Adipocyte (in vitro differentiated cells): ENCODE measurements at regions not wholly inside any gene's neighbourhood (a gene's known extent, or its start where the extent isn't known, plus 50 kb on each side); places are given as distances from the start of the nearest gene placed in this dataset.

Source experiments
- DNase-seq: peaks from one replicate; pipeline ENCODE4 v3.0.0-alpha.2; 2015; ENCODE audit warnings: low read depth
- H3K27me3 ChIP-seq: replicated peaks from 2 replicates; pipeline ENCODE4 v1.7.0; 2013; ENCODE audit warnings: mild to moderate bottlenecking, low read length, moderate library complexity; ENCODE audit not compliant: control insufficient read depth, insufficient read depth
- H3K36me3 ChIP-seq: 2 replicates; pipeline ENCODE4 v1.7.0; 2013; ENCODE audit warnings: low read length, mild to moderate bottlenecking, moderate library complexity; ENCODE audit not compliant: control insufficient read depth, insufficient read depth, severe bottlenecking
- H3K4me1 ChIP-seq: 2 replicates; pipeline ENCODE4 v1.7.0; 2013; ENCODE audit warnings: mild to moderate bottlenecking, low read length, moderate library complexity; ENCODE audit not compliant: control insufficient read depth, insufficient read depth
- H3K4me3 ChIP-seq: 2 replicates; pipeline ENCODE4 v1.7.0; 2013; ENCODE audit warnings: mild to moderate bottlenecking, low read length, moderate library complexity
- H3K9ac ChIP-seq: 2 replicates; pipeline ENCODE4 v1.7.0; 2013; ENCODE audit warnings: mild to moderate bottlenecking, low read length, moderate library complexity
- H3K9me3 ChIP-seq: 2 replicates; pipeline ENCODE4 v1.7.0; 2013; ENCODE audit warnings: mild to moderate bottlenecking, low read length, moderate library complexity; ENCODE audit not compliant: control insufficient read depth

GRCh38 chr2:59276917-59277316, 1035.8 kb upstream of the FANCL start:
- Histone ChIP-seq H3K4me1 (no peaks in the 10 kb centered on the region), H3K9ac (no peak overlapping the region)

GRCh38 chr2:59276033-59276432, 1034.9 kb upstream of the FANCL start:
- H3K4me3 ChIP-seq: no peak overlapping the region
- H3K9ac ChIP-seq: no peak overlapping the region
- no peaks in the 10 kb centered on the region for H3K4me1 ChIP-seq
- no peak for DNase-seq
- H3K36me3 ChIP-seq: no peaks in the 10 kb centered on the region
- H3K9me3 ChIP-seq: no peaks in the 10 kb centered on the region
- H3K27me3 ChIP-seq: no peaks in the 10 kb centered on the region

More at GRCh38 chr2:59276917-59277316, 1035.8 kb upstream of the FANCL start:
- Histone ChIP-seq H3K36me3 (no peaks in the 10 kb centered on the region), H3K9me3 (no peaks in the 10 kb centered on the region), H3K27me3 (no peaks in the 10 kb centered on the region), H3K4me3 (no peak overlapping the region)
- no peak for DNase-seq

- H3K27me3 ChIP-seq: no peaks in the 10 kb centered on the region
- H3K9me3 ChIP-seq: no peaks in the 10 kb centered on the region
- no peak for DNase-seq
These were observed 1025.3 kb upstream of the FANCL start for GRCh38 chr2:59266453-59266852.

GRCh38 chr2:59259913-59260312, 1018.8 kb upstream of the FANCL start:
- DNase-seq: no peak
- no peaks in the 10 kb centered on the region for H3K27me3 ChIP-seq
- no peak overlapping the region for H3K9ac ChIP-seq
- no peaks in the 10 kb centered on the region for H3K9me3 ChIP-seq
- H3K36me3 ChIP-seq: no peaks in the 10 kb centered on the region
- H3K4me3 ChIP-seq: no peak overlapping the region
- H3K4me1 ChIP-seq: no peaks in the 10 kb centered on the region

More at GRCh38 chr2:59266453-59266852, 1025.3 kb upstream of the FANCL start:
- Histone ChIP-seq H3K9ac (no peak overlapping the region), H3K4me3 (no peak overlapping the region), H3K4me1 (no peaks in the 10 kb centered on the region), H3K36me3 (no peaks in the 10 kb centered on the region)

- no peaks in the 10 kb centered on the region for H3K36me3 ChIP-seq
- H3K9ac ChIP-seq: no peak overlapping the region
- no peaks in the 10 kb centered on the region for H3K9me3 ChIP-seq
- H3K4me1 ChIP-seq: no peaks in the 10 kb centered on the region
- no peaks in the 10 kb centered on the region for H3K27me3 ChIP-seq
- H3K4me3 ChIP-seq: no peak overlapping the region
- no peak for DNase-seq
These were observed 1015.2 kb upstream of the FANCL start for GRCh38 chr2:59256290-59256689.

- Histone ChIP-seq H3K9me3 (no peaks in the 10 kb centered on the region), H3K27me3 (no peaks in the 10 kb centered on the region), H3K4me1 (no peaks in the 10 kb centered on the region), H3K36me3 (no peaks in the 10 kb centered on the region), H3K9ac (no peak overlapping the region), H3K4me3 (no peak overlapping the region)
- no peak for DNase-seq
These were observed 1013.2 kb upstream of the FANCL start for GRCh38 chr2:59254279-59254678.

GRCh38 chr2:59250307-59250677, 1009.2 kb upstream of the FANCL start:
- DNase-seq: peak; percentile 1
- Histone ChIP-seq H3K9ac (no peak overlapping the region), H3K9me3 (no peaks in the 10 kb centered on the region), H3K4me3 (no peak overlapping the region), H3K4me1 (no peaks in the 10 kb centered on the region), H3K27me3 (no peaks in the 10 kb centered on the region), H3K36me3 (no peaks in the 10 kb centered on the region)

- Histone ChIP-seq H3K9me3 (no peaks in the 10 kb centered on the region), H3K9ac (no peak overlapping the region), H3K4me3 (no peak overlapping the region), H3K27me3 (no peaks in the 10 kb centered on the region), H3K4me1 (no peaks in the 10 kb centered on the region), H3K36me3 (no peaks in the 10 kb centered on the region)
- no peak for DNase-seq
These were observed 1008.5 kb upstream of the FANCL start for GRCh38 chr2:59249441-59250306.

GRCh38 chr2:59239146-59239545, 998.0 kb upstream of the FANCL start:
- Histone ChIP-seq H3K4me1 (no peaks in the 10 kb centered on the region), H3K36me3 (no peaks in the 10 kb centered on the region), H3K27me3 (no peaks in the 10 kb centered on the region), H3K4me3 (no peak overlapping the region), H3K9ac (no peak overlapping the region), H3K9me3 (no peaks in the 10 kb centered on the region)
- no peak for DNase-seq

- no peaks in the 10 kb centered on the region for H3K9me3 ChIP-seq
- DNase-seq: no peak
- no peaks in the 10 kb centered on the region for H3K27me3 ChIP-seq
- H3K9ac ChIP-seq: no peak overlapping the region
- H3K4me1 ChIP-seq: no peaks in the 10 kb centered on the region
- H3K36me3 ChIP-seq: no peaks in the 10 kb centered on the region
- no peak overlapping the region for H3K4me3 ChIP-seq
These were observed 996.2 kb upstream of the FANCL start for GRCh38 chr2:59237311-59237710.

- DNase-seq: no peak
- no peak overlapping the region for H3K4me3 ChIP-seq
- no peaks in the 10 kb centered on the region for H3K36me3 ChIP-seq
- H3K27me3 ChIP-seq: no peaks in the 10 kb centered on the region
- no peaks in the 10 kb centered on the region for H3K9me3 ChIP-seq
- no peak overlapping the region for H3K9ac ChIP-seq
- no peaks in the 10 kb centered on the region for H3K4me1 ChIP-seq
These were observed 995.6 kb upstream of the FANCL start for GRCh38 chr2:59236723-59237122.

GRCh38 chr2:59233920-59234319, 992.8 kb upstream of the FANCL start:
- Histone ChIP-seq H3K9ac (no peak overlapping the region), H3K4me1 (no peaks in the 10 kb centered on the region), H3K4me3 (no peak overlapping the region), H3K36me3 (no peaks in the 10 kb centered on the region), H3K27me3 (no peaks in the 10 kb centered on the region), H3K9me3 (no peaks in the 10 kb centered on the region)
- DNase-seq: no peak
